SK-N-SH (cell line): ENCODE measurements at regions not wholly inside any gene's neighbourhood (a gene's known extent, or its start where the extent isn't known, plus 50 kb on each side); places are given as distances from the start of the nearest gene placed in this dataset.

ENCODE experiments used
- CHD2 ChIP-seq: fragments of 150-350 bp; IDR thresholded peaks from 2 replicates; pipeline ENCODE4 v1.6.1; 2018; ENCODE audit warnings: low read length; ENCODE audit not compliant: partially characterized antibody
- CTCF ChIP-seq: fragments of 200-600 bp; sonication (generic); IDR thresholded peaks from 2 replicates; pipeline ENCODE4 v1.6.1; 2017; ENCODE audit warnings: antibody characterized with exemption, mild to moderate bottlenecking, moderate library complexity
- EP300 ChIP-seq, 2 experiments: IDR thresholded peaks; 2 replicates each; pipeline versions ENCODE4 v1.4.0 to v1.6.1; 2012; ENCODE audit warnings: borderline replicate concordance in 1 of 2, low read depth in 1 of 2, low read length in 1 of 2
- EZH2phosphoT487 ChIP-seq: fragments of 200-600 bp; sonication (generic); IDR thresholded peaks from 2 replicates; pipeline ENCODE4 v1.6.1; 2017; ENCODE audit warnings: low read depth, mixed run types, mild to moderate bottlenecking, antibody characterized with exemption, moderate library complexity, borderline replicate concordance
- FOXJ3 ChIP-seq: sonication (generic); formaldehyde crosslinking; IDR thresholded peaks from 2 replicates; pipeline ENCODE4 v1.5.1; 2020; ENCODE audit warnings: mild to moderate bottlenecking, missing genetic modification reagents
- FOXM1 ChIP-seq: IDR thresholded peaks from 2 replicates; pipeline ENCODE4 v1.4.0; 2012; ENCODE audit warnings: low read depth, mild to moderate bottlenecking
- GABPA ChIP-seq: IDR thresholded peaks from 2 replicates; pipeline ENCODE4 v1.4.0; 2012; ENCODE audit warnings: low read depth, mild to moderate bottlenecking
- GATA2 ChIP-seq: sonication (generic); formaldehyde crosslinking; IDR thresholded peaks from 2 replicates; pipeline ENCODE4 v1.5.0; 2020; ENCODE audit warnings: mild to moderate bottlenecking, missing genetic modification reagents
- MXI1 ChIP-seq: IDR thresholded peaks from 2 replicates; pipeline ENCODE4 v1.6.1; 2012; ENCODE audit warnings: mild to moderate bottlenecking, low read depth, low read length, improper control_type of control experiment
- RAD21 ChIP-seq: IDR thresholded peaks from 2 replicates; pipeline ENCODE4 v1.6.1; 2012; ENCODE audit warnings: mild to moderate bottlenecking, low read length
- REST ChIP-seq: IDR thresholded peaks from 2 replicates; pipeline ENCODE4 v1.6.1; 2012; ENCODE audit warnings: mild to moderate bottlenecking, low read depth, low read length, moderate library complexity
- SIN3A ChIP-seq: IDR thresholded peaks from 2 replicates; pipeline ENCODE4 v1.6.1; 2012; ENCODE audit warnings: low read depth, mild to moderate bottlenecking, low read length, moderate library complexity, borderline replicate concordance
- TAF1 ChIP-seq: IDR thresholded peaks from 2 replicates; pipeline ENCODE4 v1.6.1; 2012; ENCODE audit warnings: low read depth, mild to moderate bottlenecking, low read length, moderate library complexity, borderline replicate concordance
- USF2 ChIP-seq: fragments of 150-350 bp; IDR thresholded peaks from 2 replicates; pipeline ENCODE4 v1.6.1; 2017; ENCODE audit warnings: antibody characterized with exemption, low read length, low read depth, borderline replicate concordance

DNA sequence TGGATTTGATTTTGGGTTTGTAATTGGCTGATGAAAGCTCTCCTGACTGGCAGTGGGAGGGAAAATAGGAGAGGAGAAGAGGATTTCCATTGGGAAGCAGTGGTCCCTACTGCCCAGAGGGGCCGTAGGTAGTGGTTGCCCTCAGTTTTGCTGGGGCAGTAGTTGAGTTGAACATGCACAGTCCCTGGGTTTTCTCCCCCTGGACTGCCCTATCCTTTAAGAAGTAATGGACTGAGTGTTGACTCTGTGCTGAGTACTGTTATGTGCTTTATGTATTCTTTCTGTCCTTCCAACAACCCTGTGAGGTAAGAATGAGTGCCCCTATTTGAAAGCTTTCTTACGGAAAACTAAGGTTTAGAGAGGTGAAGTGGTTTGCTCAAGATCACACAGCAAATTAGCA is 111.2 kb upstream of the RPS23 start:
- TF ChIP-seq CTCF (no peak), EZH2phosphoT487 (no peak), GABPA (no peak), GATA2 (CRISPR knock-in tag) (no peak), EP300 (IDR thresholded peaks at IDR 0.05; ENCODE audit: borderline replicate concordance in 1 of 2, low read depth in 1 of 2, low read length in 1 of 2) (no peak), CHD2 (no peak), RAD21 (no peak), FOXM1 (no peak), TAF1 (no peak), MXI1 (no peak), REST (no peak), FOXJ3 (CRISPR knock-in tag) (no peak), USF2 (no peak), SIN3A (no peak)
